NCI-H345 (cell line): ENCODE measurements at regions not wholly inside any gene's neighbourhood (a gene's known extent, or its start where the extent isn't known, plus 50 kb on each side); places are given as distances from the start of the nearest gene placed in this dataset.

ENCODE experiments used
- DNase-seq: peaks from one replicate; lab custom pipeline; 2025; lab: John Stamatoyannopoulos, UW

GRCh38 chr2:20110876-20111275, 59.4 kb upstream of the LAPTM4A start:
- DNase-seq = no peak

- DNase-seq = no peak
These were observed 59.0 kb upstream of the LAPTM4A start for GRCh38 chr2:20110383-20110782.

GRCh38 chr2:20108655-20109396, 57.4 kb upstream of the LAPTM4A start:
- no peak for DNase-seq

GRCh38 chr2:20107776-20108175, 56.3 kb upstream of the LAPTM4A start:
- no peak for DNase-seq

GRCh38 chr2:20107352-20107751, 55.9 kb upstream of the LAPTM4A start:
- no peak for DNase-seq

- DNase-seq = peak; percentile 81
These were observed 55.3 kb upstream of the LAPTM4A start for GRCh38 chr2:20106746-20107145.

- no peak for DNase-seq
These were observed 53.6 kb upstream of the LAPTM4A start for GRCh38 chr2:20104900-20105545.

- DNase-seq = peak; percentile 21
These were observed 52.1 kb upstream of the LAPTM4A start for GRCh38 chr2:20103530-20103929.
